ENCODE measurements at regions not wholly inside any gene's neighbourhood (a gene's known extent, or its start where the extent isn't known, plus 50 kb on each side); places are given as distances from the start of the nearest gene placed in this dataset.

DNA sequence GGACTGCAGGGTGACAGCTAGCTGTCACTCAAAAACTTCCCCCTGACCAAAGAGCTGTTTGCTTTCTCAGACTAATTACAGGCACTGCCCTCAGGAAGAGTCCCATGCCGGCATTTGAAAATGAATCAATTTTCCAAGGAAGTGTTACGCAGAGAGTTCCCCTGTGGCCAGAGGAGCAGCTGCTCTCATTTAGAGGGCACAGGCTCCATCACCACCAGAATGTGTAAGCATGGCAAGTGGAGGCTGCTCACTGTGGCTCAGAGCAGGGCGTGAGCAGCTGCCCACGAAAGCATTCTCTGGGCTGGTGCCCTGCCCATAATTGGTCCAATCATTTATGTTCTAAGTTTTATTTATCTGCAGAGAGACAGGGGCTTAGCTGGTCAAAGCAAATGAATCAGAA, 202.2 kb downstream of the RAMP3 start:
- Histone ChIP-seq H2AFZ (ENCODE audit: low read length) (no peak overlapping the region), H2BK20ac (ENCODE audit: low read depth, low read length, poor library complexity, severe bottlenecking) (no peak overlapping the region), H4K8ac (replicated peaks; ENCODE audit: insufficient read length, low read depth, low read length) (no peak overlapping the region), H3K79me1 (ENCODE audit: insufficient read depth, low read depth, low read length, poor library complexity, severe bottlenecking) (no peaks in the 10 kb centered on the region), H3K14ac (ENCODE audit: insufficient read depth, low read length) (no peak overlapping the region), H3T11ph (ENCODE audit: low read length) (no peak overlapping the region), H2BK15ac (ENCODE audit: low read depth, low read length) (no peak overlapping the region), H3K23me2 (ENCODE audit: insufficient read length, low read depth, low read length, poor library complexity, severe bottlenecking) (no peaks in the 10 kb centered on the region), H4K91ac (ENCODE audit: insufficient read length, low read depth, low read length) (no peak overlapping the region), H3K4me1 (ENCODE audit: insufficient read depth, low read length) (no peaks in the 10 kb centered on the region), H3K56ac (ENCODE audit: insufficient read length, low read depth, low read length) (no peak overlapping the region), H3K27me3 (ENCODE audit: insufficient read depth, low read length) (no peaks in the 10 kb centered on the region), H3K27ac (ENCODE audit: insufficient read length, low read depth, low read length) (no peak overlapping the region), H3K9ac (ENCODE audit: extremely low read depth, insufficient read length, low read length) (no peak overlapping the region), H2BK5ac (ENCODE audit: insufficient read length, low read length) (no peak overlapping the region), H2BK12ac (ENCODE audit: insufficient read length, low read depth, low read length) (no peak overlapping the region), H3K23ac (ENCODE audit: insufficient read length, low read depth, low read length) (no peak overlapping the region), H3K4me2 (ENCODE audit: insufficient read depth, insufficient read length, low read length) (no peak overlapping the region), H2BK120ac (ENCODE audit: low read depth, low read length, poor library complexity, severe bottlenecking) (no peak overlapping the region), H4K20me1 (ENCODE audit: control insufficient read depth, insufficient read depth, insufficient read length) (no peaks in the 10 kb centered on the region), H4K5ac (ENCODE audit: insufficient read length, low read depth, low read length) (no peak overlapping the region), H3K9me3 (ENCODE audit: control insufficient read depth, low read depth, low read length) (no peaks in the 10 kb centered on the region), H3K79me2 (ENCODE audit: insufficient read depth, low read length) (no peaks in the 10 kb centered on the region), H3K18ac (ENCODE audit: insufficient read length, low read depth, low read length) (no peak overlapping the region), H2AK5ac (ENCODE audit: insufficient read length, low read length) (no peak overlapping the region), H3K4ac (ENCODE audit: low read depth, low read length) (no peak overlapping the region)
- Mint-ChIP-seq H3K27ac (no peak overlapping the region), H3K4me1 (0 out of 4 replicates have a peak, but pooled peaks cover 0 to 4% of the 10 kb centered on the region in 2 experiments), H3K36me3 (ENCODE audit: insufficient read depth in 1 of 3, low read depth in 3 of 3) (no peaks in the 10 kb centered on the region; a peak in 1 of 7 replicates), H3K9me3 (no peaks in the 10 kb centered on the region), H3K27me3 (ENCODE audit: low read depth) (peaks cover 2% of the 10 kb centered on the region), H3K4me3 (no peak overlapping the region)
- DNase-seq = no peak
- TF ChIP-seq, protein P1, sequence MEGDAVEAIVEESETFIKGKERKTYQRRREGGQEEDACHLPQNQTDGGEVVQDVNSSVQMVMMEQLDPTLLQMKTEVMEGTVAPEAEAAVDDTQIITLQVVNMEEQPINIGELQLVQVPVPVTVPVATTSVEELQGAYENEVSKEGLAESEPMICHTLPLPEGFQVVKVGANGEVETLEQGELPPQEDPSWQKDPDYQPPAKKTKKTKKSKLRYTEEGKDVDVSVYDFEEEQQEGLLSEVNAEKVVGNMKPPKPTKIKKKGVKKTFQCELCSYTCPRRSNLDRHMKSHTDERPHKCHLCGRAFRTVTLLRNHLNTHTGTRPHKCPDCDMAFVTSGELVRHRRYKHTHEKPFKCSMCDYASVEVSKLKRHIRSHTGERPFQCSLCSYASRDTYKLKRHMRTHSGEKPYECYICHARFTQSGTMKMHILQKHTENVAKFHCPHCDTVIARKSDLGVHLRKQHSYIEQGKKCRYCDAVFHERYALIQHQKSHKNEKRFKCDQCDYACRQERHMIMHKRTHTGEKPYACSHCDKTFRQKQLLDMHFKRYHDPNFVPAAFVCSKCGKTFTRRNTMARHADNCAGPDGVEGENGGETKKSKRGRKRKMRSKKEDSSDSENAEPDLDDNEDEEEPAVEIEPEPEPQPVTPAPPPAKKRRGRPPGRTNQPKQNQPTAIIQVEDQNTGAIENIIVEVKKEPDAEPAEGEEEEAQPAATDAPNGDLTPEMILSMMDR (conservative IDR thresholded peaks at IDR 0.05) = no peak
- no CpG with 5 or more reads among the region's 4 CpGs for WGBS (ENCODE audit: extremely low coverage, insufficient read length, low lambda C conversion rate)
